Fibroblast of pulmonary artery (primary cell): ENCODE measurements at regions not wholly inside any gene's neighbourhood (a gene's known extent, or its start where the extent isn't known, plus 50 kb on each side); places are given as distances from the start of the nearest gene placed in this dataset.

ENCODE experiments used
- DNase-seq: peaks from one replicate; pipeline ENCODE4 v3.0.0-alpha.2; 2010; ENCODE audit warnings: low read depth
- H3K4me3 ChIP-seq: replicated peaks from 2 replicates; pipeline ENCODE4 v1.5.1; 2011; ENCODE audit warnings: low read depth, mild to moderate bottlenecking, control low read depth, low read length, moderate library complexity
- TF ChIP-seq, protein P1 (sequence below): IDR thresholded peaks from 2 replicates; pipeline ENCODE4 v1.5.1; 2011; ENCODE audit warnings: mild to moderate bottlenecking, control low read depth, low read length, inconsistent platforms; ENCODE audit errors: missing control alignments

- DNase-seq, result no peak
- TF ChIP-seq, protein P1, sequence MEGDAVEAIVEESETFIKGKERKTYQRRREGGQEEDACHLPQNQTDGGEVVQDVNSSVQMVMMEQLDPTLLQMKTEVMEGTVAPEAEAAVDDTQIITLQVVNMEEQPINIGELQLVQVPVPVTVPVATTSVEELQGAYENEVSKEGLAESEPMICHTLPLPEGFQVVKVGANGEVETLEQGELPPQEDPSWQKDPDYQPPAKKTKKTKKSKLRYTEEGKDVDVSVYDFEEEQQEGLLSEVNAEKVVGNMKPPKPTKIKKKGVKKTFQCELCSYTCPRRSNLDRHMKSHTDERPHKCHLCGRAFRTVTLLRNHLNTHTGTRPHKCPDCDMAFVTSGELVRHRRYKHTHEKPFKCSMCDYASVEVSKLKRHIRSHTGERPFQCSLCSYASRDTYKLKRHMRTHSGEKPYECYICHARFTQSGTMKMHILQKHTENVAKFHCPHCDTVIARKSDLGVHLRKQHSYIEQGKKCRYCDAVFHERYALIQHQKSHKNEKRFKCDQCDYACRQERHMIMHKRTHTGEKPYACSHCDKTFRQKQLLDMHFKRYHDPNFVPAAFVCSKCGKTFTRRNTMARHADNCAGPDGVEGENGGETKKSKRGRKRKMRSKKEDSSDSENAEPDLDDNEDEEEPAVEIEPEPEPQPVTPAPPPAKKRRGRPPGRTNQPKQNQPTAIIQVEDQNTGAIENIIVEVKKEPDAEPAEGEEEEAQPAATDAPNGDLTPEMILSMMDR, result no peak
- no peak overlapping the region for H3K4me3 ChIP-seq
Measured at GRCh38 chr7:88462799-88463198, 156.1 kb upstream of the STEAP4 start.

GRCh38 chr7:88460650-88461049 is 154.0 kb upstream of the STEAP4 start:
- TF ChIP-seq, protein P1, result no peak
- DNase-seq, result no peak
- no peak overlapping the region for H3K4me3 ChIP-seq

- TF ChIP-seq, protein P1, result no peak
- no peak overlapping the region for H3K4me3 ChIP-seq
- no peak for DNase-seq
Measured at GRCh38 chr7:88458946-88459345, 152.3 kb upstream of the STEAP4 start.

- no peak for DNase-seq
- TF ChIP-seq, protein P1, result no peak
- H3K4me3 ChIP-seq, result no peak overlapping the region
Measured at GRCh38 chr7:88458279-88458678, 151.6 kb upstream of the STEAP4 start.

DNA sequence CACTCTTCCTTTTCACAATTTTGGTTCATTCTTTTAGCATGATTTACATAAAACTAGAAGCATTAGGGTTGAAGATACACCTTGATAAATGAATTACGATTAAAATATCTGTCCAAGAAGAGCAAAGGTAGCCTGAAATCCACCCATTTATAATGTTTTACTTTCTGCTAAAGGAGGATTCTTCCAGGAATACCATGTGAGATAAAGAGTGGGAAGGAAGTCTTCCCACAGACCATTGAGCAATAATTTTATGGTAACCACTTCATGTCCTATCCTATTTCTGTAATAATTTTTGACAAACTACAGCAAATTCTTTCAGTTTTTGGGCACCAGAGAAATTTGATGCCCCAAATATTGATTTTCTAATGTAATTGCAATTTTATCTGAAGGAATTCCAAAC is 150.6 kb upstream of the STEAP4 start:
- H3K4me3 ChIP-seq, result no peak overlapping the region
- no peak for DNase-seq
- TF ChIP-seq, protein P1, result no peak

GRCh38 chr7:88456490-88456889 is 149.8 kb upstream of the STEAP4 start:
- no peak overlapping the region for H3K4me3 ChIP-seq
- DNase-seq, result no peak
- TF ChIP-seq, protein P1, result no peak

DNA sequence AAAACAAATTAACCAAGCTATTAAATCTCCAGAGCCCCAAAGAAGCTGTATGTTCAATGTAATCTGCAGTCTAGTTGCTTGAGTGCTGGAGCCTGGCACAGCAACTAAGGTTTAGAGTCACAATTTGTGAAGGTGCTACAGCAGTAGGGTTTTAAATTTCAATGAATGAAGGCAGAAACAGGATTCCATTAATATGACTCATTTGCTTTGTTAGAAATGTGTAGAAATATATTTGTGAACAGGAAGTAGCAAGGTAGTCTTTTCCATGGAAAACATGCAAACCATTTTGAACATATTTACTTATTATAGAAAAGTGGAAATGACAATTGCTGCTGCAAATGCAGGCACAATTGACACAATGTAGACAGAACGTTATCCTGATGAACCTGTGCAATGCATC is 149.0 kb upstream of the STEAP4 start:
- H3K4me3 ChIP-seq, result no peak overlapping the region
- TF ChIP-seq, protein P1, result no peak
- DNase-seq, result peak; percentile 1
